GM19395 (cell line): ENCODE measurements at regions not wholly inside any gene's neighbourhood (a gene's known extent, or its start where the extent isn't known, plus 50 kb on each side); places are given as distances from the start of the nearest gene placed in this dataset.

Source experiments
- ATAC-seq: cut with Tn5 transposase; IDR thresholded peaks from one replicate; pipeline ENCODE4 v1.9.1; 2021; ENCODE audit warnings: mild to moderate bottlenecking, moderate library complexity; ENCODE audit not compliant: unreplicated experiment

DNA sequence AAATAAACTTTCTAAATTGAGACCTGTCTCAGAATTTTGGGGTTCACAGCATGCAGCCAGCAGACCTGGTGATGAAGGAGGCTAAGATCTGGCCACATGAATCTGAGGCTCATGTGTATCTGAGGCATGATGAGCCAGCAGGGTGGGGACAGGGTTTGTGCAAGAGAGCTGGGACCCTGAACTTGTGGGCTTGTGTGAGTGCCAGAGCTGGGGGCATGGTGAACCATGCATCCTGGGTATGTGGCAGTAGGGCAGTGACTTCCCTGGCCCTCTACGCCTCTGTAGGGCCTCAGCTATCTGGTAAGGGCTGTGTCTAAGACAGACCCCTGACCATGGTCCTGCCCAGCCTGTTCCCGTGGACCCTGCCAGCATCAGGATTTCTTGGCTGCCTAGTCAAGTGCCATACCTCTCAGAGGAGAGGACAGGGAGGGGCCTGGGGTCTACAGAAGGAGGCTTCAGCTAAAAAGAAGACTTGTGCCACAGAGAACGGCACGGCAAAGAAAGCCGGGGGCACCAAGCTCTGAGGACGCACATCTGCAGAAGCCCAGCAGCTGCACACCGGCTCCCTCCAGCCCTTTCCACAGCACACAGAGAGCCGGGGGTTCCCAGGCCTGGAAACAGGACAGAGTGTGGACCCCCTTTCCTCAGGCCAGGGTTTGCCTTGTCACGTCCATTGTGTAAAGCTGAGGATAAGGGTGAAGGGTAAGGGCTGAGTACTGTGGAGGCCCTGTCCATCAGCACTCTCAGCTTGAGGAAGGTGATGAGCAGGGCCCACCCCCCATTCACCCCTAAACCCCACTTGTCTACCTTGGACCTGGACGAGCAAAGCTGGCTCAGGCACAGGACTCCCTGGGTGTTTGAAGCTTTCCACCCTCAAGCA, 130.1 kb downstream of the MRPL36 start:
- no peak for ATAC-seq

DNA sequence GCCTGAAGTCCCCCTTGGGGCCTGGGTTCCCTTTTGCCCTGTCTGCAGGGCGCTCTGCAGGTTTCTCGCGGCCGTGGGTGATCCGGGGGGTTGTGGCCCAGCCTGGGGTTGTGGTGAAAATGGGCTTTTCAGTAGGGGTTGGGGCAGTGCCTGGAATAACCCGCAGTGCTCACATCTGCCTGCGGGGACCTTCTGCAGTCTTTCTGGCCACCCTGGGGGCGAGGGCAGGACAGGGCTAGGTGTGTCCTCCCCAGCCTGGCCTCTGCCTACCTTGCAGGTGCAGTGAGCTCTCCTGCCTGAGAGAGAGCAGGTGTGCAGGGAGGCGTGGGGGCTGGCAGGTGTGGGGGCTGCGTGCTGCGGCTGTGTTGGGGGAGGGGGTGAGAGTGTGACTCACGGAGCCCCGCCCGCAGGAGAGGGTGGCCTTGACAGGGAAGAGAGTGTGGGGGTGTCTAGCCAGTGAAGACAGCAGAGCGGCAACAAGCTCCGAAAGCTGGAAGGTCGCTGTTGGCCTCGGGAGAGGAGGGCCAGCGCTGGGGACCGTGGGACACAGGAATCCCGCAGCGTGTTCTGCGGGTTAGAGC, 131.4 kb downstream of the MRPL36 start:
- ATAC-seq: no peak

GRCh38 chr5:1667648-1668140, 131.9 kb downstream of the MRPL36 start:
- no peak for ATAC-seq

- ATAC-seq: no peak
These were observed 132.6 kb downstream of the MRPL36 start for GRCh38 chr5:1666812-1667588.

DNA sequence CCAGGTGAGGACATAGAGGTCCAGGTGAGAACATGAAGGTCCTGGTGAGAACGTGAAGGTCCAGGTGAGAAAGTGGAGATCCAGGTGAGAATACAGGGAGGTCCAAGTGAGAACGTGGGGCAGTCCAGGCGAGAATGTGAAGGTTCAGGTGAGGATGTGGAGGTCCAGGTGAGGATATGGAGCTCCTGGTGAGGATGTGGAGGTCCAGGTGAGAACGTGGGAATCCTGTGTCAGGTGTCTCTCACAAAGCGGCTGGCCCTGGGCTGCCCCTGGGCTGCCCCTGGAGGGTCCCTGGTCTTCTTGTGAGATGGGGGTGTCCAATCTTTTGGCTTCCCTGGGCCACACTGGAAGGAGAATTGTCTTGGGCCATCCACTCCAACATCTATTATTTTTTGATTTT, 133.4 kb downstream of the MRPL36 start:
- no peak for ATAC-seq

- ATAC-seq: no peak
These were observed 133.8 kb downstream of the MRPL36 start for GRCh38 chr5:1665803-1666202.

- ATAC-seq: no peak
These were observed 134.4 kb downstream of the MRPL36 start for GRCh38 chr5:1665231-1665630.

DNA sequence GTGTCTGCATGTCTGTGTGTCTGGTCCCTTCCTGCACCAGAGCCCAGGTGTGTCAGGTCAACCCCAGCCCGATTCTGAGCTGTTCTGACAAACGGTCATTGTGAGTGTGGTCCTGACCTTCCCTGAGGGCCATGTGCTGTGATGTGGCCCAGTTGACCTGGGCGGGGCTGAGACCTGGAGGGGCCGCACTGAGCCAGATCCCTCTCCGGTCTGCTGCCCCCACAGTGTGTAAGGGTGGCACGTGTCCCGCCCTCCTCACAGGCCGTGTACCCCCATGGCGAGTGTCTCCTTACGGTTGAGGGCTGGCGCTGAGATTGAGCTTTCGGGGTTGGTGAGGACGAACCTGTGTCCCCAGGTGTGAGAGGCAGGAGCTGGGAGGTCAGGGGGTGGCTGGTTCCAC, 136.5 kb downstream of the MRPL36 start:
- no peak for ATAC-seq

- no peak for ATAC-seq
These were observed 137.0 kb downstream of the MRPL36 start for GRCh38 chr5:1662559-1663085.

- no peak for ATAC-seq
These were observed 137.6 kb downstream of the MRPL36 start for GRCh38 chr5:1661831-1662558.

GRCh38 chr5:1661311-1661710, 137.6 kb upstream of the LPCAT1 start:
- no peak for ATAC-seq

DNA sequence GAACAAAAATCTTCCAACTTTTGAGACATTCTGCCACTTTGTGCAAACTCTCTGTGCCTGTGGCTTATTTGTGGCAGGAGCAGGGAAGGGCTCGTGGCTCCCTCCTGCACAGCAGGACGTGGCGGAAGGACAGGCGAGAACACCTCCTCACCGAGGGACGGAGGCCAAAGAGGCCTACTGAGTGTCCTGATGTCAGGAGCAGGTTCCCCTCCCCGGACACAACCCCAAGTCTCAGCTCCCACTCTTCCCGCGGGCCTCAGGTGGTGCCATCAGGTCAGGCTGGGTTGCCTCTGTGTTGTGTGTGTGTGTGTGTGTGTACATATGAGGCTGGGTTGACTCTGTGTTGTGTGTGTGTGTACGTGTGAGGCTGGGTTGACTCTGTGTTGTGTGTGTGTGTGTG, 136.8 kb upstream of the LPCAT1 start:
- no peak for ATAC-seq

DNA sequence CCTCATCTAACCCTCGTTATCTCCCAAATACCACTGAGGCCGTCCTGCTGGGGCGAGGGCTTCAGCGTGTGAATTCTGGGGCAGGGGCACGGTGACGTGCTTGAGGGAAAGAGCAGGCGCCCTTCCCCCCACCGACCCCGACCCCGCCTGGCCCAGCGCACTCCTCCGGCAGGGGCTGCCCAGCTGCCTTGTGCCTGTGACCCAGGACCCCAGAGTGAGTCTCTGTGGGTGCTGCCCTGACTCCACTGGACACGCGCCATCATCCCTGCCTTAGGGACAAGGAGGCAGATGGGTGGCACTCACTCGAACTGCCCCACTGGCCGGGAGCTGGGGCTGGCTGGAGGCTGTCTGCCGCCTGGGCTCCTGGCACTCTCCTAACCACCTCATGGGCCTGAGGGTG, 136.2 kb upstream of the LPCAT1 start:
- ATAC-seq: no peak

DNA sequence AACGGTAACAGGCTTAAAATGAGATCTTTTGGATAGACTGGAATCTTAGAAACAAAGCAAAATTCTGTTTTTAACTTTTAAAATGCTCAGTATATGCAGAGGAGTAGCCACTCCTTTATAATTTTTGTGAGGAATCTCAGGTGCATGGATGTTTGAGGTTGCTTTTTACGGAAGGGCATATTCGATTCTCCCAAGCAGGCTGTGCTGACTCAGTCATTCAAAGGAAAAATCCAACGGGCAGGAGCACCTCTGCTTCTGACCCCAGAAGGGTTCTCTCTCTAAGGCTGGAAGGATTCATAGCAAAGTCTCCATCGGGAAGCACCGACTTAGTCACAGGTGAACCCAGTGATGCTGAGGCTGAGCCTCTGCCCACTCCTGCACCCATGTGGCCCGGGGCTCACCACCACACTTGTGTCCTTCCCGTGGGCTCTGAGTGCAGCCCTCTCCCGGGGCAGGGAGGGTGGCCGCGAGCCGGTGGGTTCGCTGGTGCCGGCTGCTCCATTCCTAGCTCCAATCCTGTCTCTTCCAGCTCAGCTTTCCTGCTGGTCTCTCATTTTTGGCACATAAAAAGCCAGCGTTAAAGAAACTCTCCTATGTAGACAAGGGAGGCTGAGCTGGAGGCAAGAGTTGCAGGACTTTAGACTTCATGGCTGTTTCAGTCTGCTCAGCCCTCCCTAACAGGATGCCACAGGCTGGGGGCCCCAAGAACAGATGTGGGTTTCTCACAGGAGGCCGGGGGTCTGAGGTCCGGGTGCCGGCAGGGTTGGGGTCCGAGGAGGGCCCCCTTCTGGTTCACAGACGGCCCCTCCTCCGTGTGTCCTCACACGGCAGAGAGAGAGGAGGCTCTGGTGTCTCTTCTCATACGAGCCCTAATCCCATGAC, 135.6 kb upstream of the LPCAT1 start:
- no peak for ATAC-seq

GRCh38 chr5:1658665-1659064, 134.9 kb upstream of the LPCAT1 start:
- no peak for ATAC-seq

- ATAC-seq: no peak
These were observed 133.5 kb upstream of the LPCAT1 start for GRCh38 chr5:1657161-1657741.

GRCh38 chr5:1656271-1656975, 132.7 kb upstream of the LPCAT1 start:
- no peak for ATAC-seq

DNA sequence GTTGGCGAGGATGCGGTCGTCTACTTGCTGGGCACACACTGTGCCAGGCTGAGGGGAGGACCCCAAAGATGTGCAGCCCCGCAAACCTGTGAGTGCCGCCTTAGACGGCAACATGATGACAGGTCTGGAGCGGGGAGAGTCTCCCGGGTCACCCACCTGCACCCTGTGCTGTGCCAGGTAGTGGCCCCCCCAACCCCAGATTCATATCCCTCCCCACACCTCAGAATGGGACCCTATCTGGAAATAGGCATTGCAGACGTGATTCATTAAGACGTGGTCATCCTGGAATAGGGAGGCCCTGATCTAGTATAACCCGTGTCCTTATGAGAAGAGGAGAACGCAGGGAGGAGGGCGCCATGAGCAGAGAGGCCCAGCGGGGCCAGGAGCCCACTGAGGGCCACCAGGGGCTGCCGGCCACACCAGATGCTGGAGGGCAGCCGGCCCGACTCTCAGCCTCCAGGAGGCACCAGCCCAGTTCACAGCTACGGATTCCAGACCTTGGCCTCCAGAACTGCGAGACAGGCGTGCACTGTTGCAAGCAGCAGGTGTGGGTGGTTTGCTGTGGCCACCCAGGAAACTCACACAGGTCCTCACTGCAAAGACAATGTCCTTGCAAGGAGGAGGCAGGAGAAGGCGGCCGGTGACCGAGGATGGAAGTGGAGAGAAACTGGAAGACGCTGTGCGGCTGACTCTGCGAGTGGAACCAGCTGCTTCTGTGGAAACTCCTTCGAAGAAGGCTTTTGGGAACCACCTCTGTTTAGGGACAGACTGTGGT, 131.9 kb upstream of the LPCAT1 start:
- no peak for ATAC-seq
